Esophagus squamous epithelium (tissue), 4 donors: ENCODE measurements at regions not wholly inside any gene's neighbourhood (a gene's known extent, or its start where the extent isn't known, plus 50 kb on each side); places are given as distances from the start of the nearest gene placed in this dataset.

Source experiments
- CTCF ChIP-seq, 6 experiments: fragments of 450-650 bp in 4 of 6; fragments of 200-600 bp in 2 of 6; sonication (generic) in 2 of 6; IDR thresholded peaks; one replicate each; pipeline ENCODE4 v1.5.1; 2016 to 2019; ENCODE audit warnings: antibody characterized with exemption in 6 of 6, mild to moderate bottlenecking in 4 of 6, moderate library complexity in 4 of 6
- POLR2A ChIP-seq, 4 donors: fragments of 450-650 bp; IDR thresholded peaks; one replicate each; pipeline ENCODE4 v1.6.1; 2017; ENCODE audit warnings: antibody characterized with exemption in 4 of 4, mild to moderate bottlenecking in 4 of 4, moderate library complexity in 3 of 4

DNA sequence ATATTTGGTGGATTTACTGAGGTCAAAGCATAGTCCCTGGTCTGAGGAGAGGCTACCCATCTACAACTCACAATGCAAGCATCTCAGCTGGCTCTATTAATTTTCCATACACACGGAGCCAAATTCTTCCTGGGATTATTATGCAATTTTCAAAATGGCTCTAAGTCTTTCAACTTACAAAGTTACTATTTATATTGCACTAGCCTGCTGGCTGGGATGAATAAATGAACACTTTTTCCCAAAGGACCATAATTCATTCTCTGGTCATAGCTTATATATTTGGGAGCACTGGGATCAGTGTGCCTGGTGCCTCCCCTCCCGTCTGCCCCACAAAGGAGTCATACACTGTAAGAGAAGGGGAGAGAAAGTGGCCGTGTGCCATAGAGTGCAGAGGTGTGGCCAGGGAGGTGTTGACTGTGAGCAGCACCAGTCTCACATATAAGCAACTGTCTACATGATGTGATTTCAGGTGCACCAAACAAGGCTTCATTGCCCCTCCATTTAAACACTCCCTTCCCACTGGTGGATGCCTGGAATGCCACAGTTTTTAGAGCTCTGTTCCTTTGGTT is 88.6 kb downstream of the ZNF92 start:
- TF ChIP-seq POLR2A (IDR thresholded peaks at IDR 0.05): no peak
- no peak for TF ChIP-seq CTCF (IDR thresholded peaks at IDR 0.05)
